ENCODE measurements at regions not wholly inside any gene's neighbourhood (a gene's known extent, or its start where the extent isn't known, plus 50 kb on each side); places are given as distances from the start of the nearest gene placed in this dataset.

GRCh38 chr21:35586305-35586704 lies 474.0 kb downstream of the SETD4 start:
- TF ChIP-seq ZNF302 (CRISPR knock-in tag; IDR thresholded peaks at IDR 0.05) (no peak), RAD21 (conservative IDR thresholded peaks at IDR 0.05 in 1 of 2, IDR thresholded peaks at IDR 0.05 in 1 of 2) (no peak)

All from A549 (cell line).